Dendritic cell treated with granulocyte-macrophage colony-stimulating factor and Interleukin-4, amounts not matched to agents 40 ng/mL and 50 ng/mL, for 4 days (primary cell): ENCODE measurements at regions not wholly inside any gene's neighbourhood (a gene's known extent, or its start where the extent isn't known, plus 50 kb on each side); places are given as distances from the start of the nearest gene placed in this dataset.
"Not testable (repeated sequence)": the region's sequence is repeated elsewhere in the genome, so short reads cannot be mapped to it uniquely, and the experiment has no call there.

Experiments
- H3K27ac Mint-ChIP-seq: one replicate; pipeline ENCODE4 v1.8.0; 2022; ENCODE audit warnings: mild to moderate bottlenecking, mixed read lengths
- H3K27me3 Mint-ChIP-seq: one replicate; pipeline ENCODE4 v1.8.0; 2022; ENCODE audit warnings: mild to moderate bottlenecking, mixed read lengths
- H3K36me3 Mint-ChIP-seq: one replicate; pipeline ENCODE4 v1.8.0; 2022; ENCODE audit warnings: low read depth, mixed read lengths
- H3K4me1 Mint-ChIP-seq: one replicate; pipeline ENCODE4 v1.8.0; 2022; ENCODE audit warnings: low read depth, mixed read lengths
- H3K4me3 Mint-ChIP-seq: one replicate; pipeline ENCODE4 v1.8.0; 2022; ENCODE audit warnings: mild to moderate bottlenecking, moderate library complexity, mixed read lengths
- H3K9me3 Mint-ChIP-seq: one replicate; pipeline ENCODE4 v1.8.0; 2022; ENCODE audit warnings: mixed read lengths
- intact Hi-C: fragments of 100-400 bp; cut with micrococcal nuclease; formaldehyde crosslinking; loops from one replicate; pipeline ENCODE4 v1.15.0; 2022

DNA sequence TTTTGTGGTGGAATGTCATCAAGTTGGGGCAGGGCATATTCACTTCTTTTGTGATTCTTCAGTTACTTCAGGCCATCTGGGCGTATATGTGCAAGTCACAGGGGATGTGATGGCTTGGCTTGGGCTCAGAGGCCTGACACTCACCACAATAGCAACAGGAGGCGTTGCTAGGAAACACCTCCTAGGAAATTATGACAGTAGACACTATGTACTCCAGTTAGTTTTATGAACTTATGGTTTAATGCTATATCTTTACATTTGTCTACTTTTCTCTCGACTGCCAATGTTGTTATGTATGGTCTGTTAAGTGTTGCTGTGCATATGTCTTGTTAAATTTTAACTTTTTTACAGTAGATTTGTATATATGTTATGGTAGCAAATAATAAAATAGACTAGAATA lies 788.7 kb upstream of the GOT2 start:
- no peak overlapping the region for H3K4me3 Mint-ChIP-seq
- intact Hi-C loops = no loop called here
- H3K9me3 Mint-ChIP-seq = peaks cover 40% of the 10 kb centered on the region
- H3K36me3 Mint-ChIP-seq = no peaks in the 10 kb centered on the region
- H3K27ac Mint-ChIP-seq = no peak overlapping the region
- H3K27me3 Mint-ChIP-seq = no peaks in the 10 kb centered on the region
- no peaks in the 10 kb centered on the region for H3K4me1 Mint-ChIP-seq

DNA sequence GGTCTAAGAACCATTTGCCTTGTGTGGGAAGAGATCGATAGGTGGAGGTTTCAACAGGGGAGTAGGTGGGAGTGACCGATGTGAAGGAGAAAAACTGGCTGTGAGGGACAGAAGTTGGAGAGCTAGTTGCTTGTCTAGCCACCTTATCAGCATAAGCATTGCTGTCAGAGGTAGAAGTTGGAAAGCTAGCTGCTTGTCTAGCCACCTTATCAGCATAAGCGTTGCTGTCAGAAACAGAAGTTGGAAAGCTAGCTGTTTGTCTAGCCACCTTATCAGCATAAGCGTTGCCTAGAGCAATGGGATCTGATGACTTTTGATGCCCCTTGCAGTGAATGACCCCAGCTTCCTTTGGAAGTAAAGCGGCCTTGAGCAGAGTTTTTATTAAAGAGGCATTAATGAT lies 784.6 kb upstream of the GOT2 start:
- H3K27me3 Mint-ChIP-seq, H3K4me3 Mint-ChIP-seq, H3K27ac Mint-ChIP-seq, H3K36me3 Mint-ChIP-seq, H3K4me1 Mint-ChIP-seq, intact Hi-C loops: not testable (repeated sequence)
- H3K9me3 Mint-ChIP-seq = peaks cover 81% of the 10 kb centered on the region

DNA sequence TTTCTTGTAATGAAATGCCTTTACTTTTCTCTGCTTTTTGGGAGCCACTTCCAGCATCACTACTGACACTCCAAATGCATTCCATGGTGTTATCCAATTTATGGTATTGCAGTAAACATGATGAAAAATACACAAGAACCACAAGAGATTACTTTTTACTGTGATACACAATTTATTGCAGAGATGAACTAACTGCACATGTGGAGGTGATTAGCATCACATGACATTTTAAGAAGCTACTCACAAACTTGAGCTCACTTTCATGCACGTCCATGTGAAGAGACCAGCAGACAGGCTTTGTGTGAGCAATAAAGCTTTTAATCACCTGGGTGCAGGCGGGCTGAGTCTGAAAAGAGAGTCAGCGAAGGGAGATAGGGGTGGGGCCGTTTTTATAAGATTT lies 780.5 kb upstream of the GOT2 start:
- H3K4me3 Mint-ChIP-seq = no peak overlapping the region
- intact Hi-C loops = no loop called here
- H3K9me3 Mint-ChIP-seq = peaks cover 55% of the 10 kb centered on the region
- H3K27ac Mint-ChIP-seq = no peak overlapping the region
- H3K27me3 Mint-ChIP-seq = no peaks in the 10 kb centered on the region
- no peaks in the 10 kb centered on the region for H3K4me1 Mint-ChIP-seq
- no peaks in the 10 kb centered on the region for H3K36me3 Mint-ChIP-seq

DNA sequence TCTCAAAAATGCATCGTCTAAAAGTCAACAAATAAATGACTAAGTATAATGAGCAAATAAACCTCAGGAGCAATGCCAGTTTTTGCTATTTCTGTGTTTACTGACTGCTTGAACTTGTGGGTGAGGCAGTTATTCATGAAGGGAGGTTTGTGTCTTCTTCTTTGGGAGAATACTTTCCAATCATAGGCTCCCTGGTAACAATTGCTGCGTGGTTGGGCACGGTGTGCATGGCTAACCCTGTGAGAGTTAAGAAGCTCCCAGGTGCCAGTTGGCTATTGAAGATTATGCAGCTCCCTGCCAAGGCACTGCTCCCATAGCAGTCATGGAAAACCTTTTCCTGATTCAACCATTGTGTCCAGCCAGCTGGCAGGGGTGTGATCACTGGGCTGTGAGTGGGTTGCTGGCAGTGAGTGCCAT lies 775.9 kb upstream of the GOT2 start:
- Mint-ChIP-seq H3K27me3 (no peaks in the 10 kb centered on the region), H3K27ac (no peak overlapping the region), H3K4me1 (no peaks in the 10 kb centered on the region), H3K9me3 (peaks cover 24% of the 10 kb centered on the region), H3K36me3 (no peaks in the 10 kb centered on the region), H3K4me3 (no peak overlapping the region)
- intact Hi-C loops = no loop called here

DNA sequence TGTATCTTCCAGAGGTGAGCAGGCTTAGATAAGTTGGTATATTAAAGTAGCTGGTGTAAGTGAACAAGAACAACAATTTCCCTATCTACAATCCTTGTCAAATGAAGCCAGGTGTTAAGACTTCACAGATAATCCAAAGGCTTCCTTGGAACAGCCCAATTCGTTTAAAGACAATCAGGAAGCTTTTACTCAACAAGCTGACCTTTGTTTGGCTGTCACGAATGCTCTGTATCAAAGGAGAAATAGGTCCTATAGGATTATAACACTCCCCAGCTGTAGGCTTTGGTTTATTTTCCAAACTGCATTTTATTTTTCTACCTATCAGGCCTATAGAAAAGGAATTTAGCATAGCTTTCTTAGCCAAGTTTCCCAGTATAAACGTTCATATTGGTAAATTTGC lies 766.5 kb upstream of the GOT2 start:
- Mint-ChIP-seq H3K27me3 (no peaks in the 10 kb centered on the region), H3K27ac (no peak overlapping the region), H3K9me3 (peaks cover 9% of the 10 kb centered on the region), H3K4me3 (no peak overlapping the region), H3K36me3 (no peaks in the 10 kb centered on the region), H3K4me1 (no peaks in the 10 kb centered on the region)
- intact Hi-C loops = no loop called here

DNA sequence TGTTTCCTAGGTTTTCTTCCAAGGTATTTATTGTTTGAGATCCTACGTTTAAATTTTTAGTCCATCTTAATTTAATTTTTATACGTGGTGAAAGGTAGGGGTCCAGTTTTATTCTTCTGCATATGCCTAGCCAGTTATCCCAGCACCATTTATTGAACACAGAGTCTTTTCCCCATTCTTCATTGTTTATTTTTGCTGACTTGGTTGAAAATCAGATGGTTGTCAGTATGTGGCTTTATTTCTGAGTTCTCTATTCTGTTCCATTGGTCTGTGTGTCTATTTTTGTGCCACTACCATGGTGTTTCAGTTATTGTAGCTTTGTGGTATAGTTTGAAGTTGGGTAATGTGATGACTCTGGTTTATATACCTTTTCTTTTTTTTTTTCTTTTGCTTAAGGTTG lies 753.0 kb upstream of the GOT2 start:
- H3K27ac Mint-ChIP-seq = no peak overlapping the region
- no peaks in the 10 kb centered on the region for H3K27me3 Mint-ChIP-seq
- peaks cover 21% of the 10 kb centered on the region for H3K9me3 Mint-ChIP-seq
- intact Hi-C loops = no loop called here
- no peaks in the 10 kb centered on the region for H3K36me3 Mint-ChIP-seq
- H3K4me3 Mint-ChIP-seq = no peak overlapping the region
- no peaks in the 10 kb centered on the region for H3K4me1 Mint-ChIP-seq

DNA sequence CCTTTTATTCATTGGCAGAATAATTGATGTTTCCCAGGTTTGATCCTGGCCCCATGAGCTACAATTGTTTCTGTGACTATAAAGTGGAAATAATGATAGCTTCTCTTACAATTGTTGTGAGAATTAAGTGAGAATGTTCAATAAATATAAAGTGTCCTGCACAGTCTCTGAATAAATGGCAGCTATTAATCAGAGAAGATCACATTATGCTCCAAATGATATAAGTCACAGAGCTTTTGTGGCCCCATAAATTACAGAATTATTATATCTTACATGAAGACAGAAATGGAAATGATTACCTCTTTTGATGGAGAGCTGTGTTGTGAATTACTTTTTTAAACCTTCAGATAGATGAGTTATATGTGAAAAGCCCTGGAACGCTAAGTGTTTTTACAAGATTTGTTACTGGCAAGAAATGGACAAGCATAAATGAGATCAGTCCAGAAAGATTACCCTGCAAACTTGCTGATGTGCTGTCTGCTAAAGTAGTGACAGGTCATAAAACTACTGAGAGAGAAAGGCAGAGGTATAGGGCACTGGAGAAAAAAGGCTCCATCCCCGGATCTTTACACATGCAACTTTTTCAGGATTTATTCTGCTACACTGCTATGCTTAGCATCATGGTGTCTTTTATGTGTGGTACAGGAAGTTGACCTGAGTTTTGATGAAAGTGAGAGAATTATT lies 750.9 kb upstream of the GOT2 start:
- peaks cover 13% of the 10 kb centered on the region for H3K9me3 Mint-ChIP-seq
- H3K27ac Mint-ChIP-seq = no peak overlapping the region
- H3K4me1 Mint-ChIP-seq = no peaks in the 10 kb centered on the region
- intact Hi-C loops = no loop called here
- no peaks in the 10 kb centered on the region for H3K27me3 Mint-ChIP-seq
- no peak overlapping the region for H3K4me3 Mint-ChIP-seq
- H3K36me3 Mint-ChIP-seq = no peaks in the 10 kb centered on the region

DNA sequence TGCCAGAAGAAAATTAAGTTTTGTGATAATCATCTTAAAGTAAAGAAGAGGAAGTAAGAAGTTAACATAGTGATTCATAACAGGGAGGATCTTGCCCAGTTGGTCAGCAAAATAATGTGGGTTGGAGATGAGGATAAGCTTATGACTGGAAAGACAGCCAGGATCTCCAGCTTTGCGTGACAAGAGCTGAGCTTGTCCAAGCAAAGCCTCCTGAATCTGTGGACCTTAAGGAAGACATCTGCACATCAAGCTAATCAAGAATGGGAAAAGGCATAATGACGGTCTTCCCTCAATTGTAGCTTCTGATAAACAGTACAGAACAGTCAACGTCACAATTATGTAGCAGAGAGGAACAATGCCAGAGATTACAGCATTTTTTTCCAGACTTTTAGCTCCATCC lies 744.7 kb upstream of the GOT2 start:
- Mint-ChIP-seq H3K4me3 (no peak overlapping the region), H3K27ac (no peak overlapping the region), H3K36me3 (no peaks in the 10 kb centered on the region), H3K4me1 (no peaks in the 10 kb centered on the region), H3K27me3 (no peaks in the 10 kb centered on the region), H3K9me3 (no peaks in the 10 kb centered on the region)
- intact Hi-C loops = no loop called here

DNA sequence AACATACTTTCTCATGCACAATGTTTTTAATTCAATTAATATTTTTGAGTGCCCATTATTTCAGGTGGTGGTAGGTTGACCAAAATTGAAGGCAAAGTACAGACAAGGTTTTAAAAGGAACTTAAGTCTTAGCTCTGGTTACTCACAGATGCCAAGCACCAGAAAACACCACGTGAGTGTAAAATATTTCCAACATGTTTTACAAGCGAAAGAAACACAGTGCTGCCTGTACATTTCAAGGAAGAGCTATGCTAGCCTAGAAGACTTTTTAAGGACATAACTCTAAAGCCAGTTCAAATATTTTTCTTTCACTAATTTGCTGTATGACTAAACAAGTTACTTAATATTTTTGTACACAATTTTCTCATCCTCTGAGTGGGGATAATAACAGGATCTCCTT lies 736.4 kb upstream of the GOT2 start:
- Mint-ChIP-seq H3K36me3 (no peaks in the 10 kb centered on the region), H3K4me3 (no peak overlapping the region), H3K4me1 (no peaks in the 10 kb centered on the region), H3K27ac (no peak overlapping the region), H3K27me3 (no peaks in the 10 kb centered on the region), H3K9me3 (peaks cover 13% of the 10 kb centered on the region)
- intact Hi-C loops = no loop called here

DNA sequence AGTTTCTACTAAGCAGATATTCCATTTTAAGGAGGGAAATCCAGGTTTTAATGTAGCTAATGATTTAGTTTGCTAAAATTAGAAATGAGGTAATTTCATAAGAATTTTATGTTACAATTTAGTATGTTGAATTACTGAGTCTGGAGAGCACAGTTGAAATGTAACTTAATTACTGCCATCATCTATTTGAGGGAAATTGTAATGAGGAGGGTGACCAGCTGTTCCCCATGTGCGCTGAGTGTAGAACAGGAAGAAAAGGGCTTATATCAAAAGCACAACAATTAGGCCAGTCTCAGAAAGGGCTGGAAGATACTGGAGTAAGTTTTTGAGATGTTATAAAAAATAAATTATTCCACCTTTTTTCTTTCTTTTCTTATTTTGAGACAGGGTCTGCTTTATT lies 735.1 kb upstream of the GOT2 start:
- Mint-ChIP-seq H3K27me3 (no peaks in the 10 kb centered on the region), H3K27ac (no peak overlapping the region), H3K9me3 (peaks cover 13% of the 10 kb centered on the region), H3K4me3 (no peak overlapping the region), H3K4me1 (no peaks in the 10 kb centered on the region), H3K36me3 (no peaks in the 10 kb centered on the region)
- intact Hi-C loops = no loop called here

DNA sequence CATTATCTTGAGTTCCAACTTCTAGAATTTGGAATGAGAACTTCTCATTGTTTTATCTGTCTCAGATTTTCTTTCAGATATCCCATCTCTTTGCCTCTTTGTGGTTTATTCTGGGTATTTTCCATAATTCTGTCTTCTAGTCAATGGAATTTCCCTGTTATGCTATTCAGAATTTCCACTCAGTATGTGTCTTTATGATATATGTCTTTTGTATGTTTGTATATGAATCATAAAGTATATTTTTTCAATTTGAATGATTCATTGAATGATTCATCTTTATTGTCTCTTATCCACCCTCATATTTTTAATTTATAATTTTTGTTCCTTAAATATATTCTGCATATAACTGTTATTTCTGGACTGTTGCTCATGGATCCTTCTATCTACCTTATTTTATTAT lies 729.7 kb upstream of the GOT2 start:
- Mint-ChIP-seq H3K36me3 (no peaks in the 10 kb centered on the region), H3K4me1 (no peaks in the 10 kb centered on the region), H3K27me3 (no peaks in the 10 kb centered on the region), H3K4me3 (no peak overlapping the region), H3K27ac (no peak overlapping the region), H3K9me3 (peaks cover 13% of the 10 kb centered on the region)
- intact Hi-C loops = no loop called here

DNA sequence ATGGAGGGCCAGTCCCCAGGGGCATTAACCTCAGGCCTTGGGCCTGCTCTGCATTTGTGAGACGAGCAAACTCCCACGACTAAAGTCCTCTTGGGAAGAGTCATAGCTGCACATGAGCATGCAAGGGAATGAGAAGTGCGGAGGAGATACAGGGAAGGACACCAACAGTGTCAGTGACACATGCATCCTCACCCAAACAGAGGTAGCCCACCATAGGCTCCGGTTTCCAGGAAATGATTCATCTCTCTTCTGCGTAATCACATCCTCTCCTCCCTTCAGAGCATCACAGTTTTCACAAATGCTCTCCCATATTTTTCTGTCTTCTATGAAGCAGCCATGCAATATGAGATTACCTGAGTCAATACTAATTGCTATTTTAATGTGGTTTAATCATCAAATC lies 725.7 kb upstream of the GOT2 start:
- Mint-ChIP-seq H3K4me1 (no peaks in the 10 kb centered on the region), H3K9me3 (peaks cover 10% of the 10 kb centered on the region), H3K27me3 (no peaks in the 10 kb centered on the region)

DNA sequence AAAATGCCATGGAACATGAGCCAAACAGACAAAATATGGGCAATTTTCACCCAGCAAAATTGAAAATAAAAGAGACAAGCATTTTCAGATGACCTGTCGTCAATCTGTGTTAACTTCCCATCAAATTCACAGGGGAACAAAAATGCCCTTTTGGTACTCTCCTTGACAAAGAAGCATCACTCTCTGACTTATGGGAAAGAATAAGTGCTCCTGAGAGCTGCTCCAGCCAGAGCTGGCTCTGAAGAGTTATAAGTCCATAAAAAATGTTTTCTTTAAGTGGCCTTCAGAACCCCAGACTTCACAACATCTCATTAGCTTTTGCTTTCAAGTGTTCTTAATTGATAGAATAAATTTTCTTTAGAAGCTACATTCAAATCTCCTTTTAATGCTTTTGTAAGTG lies 721.4 kb upstream of the GOT2 start:
- Mint-ChIP-seq H3K36me3 (no peaks in the 10 kb centered on the region), H3K4me1 (no peaks in the 10 kb centered on the region), H3K27ac (no peak overlapping the region), H3K9me3 (peaks cover 20% of the 10 kb centered on the region), H3K4me3 (no peak overlapping the region), H3K27me3 (no peaks in the 10 kb centered on the region)
- intact Hi-C loops = no loop called here

More for the DNA sequence above, 725.7 kb upstream of the GOT2 start:
- H3K27ac Mint-ChIP-seq = no peak overlapping the region
- intact Hi-C loops = no loop called here
- no peak overlapping the region for H3K4me3 Mint-ChIP-seq
- no peaks in the 10 kb centered on the region for H3K36me3 Mint-ChIP-seq

DNA sequence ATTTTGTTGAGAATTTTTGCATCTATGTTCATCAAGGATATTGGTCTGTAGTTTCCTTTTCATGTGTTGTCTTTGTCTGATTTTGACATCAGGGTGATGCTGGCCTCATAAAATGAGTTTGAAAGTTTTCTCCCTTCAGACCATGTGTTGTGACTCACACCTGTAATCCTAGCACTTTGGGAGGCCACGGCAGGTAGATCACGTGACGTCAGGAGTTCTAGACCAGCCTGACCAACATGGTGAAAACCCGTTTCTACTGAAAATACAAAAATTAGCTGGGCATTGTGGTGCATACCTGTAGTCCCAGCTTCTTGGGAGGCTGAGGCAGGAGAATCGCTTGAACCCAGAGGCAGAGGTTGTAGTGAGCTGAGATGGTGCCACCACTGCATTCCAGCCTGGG lies 716.4 kb upstream of the GOT2 start:
- H3K27me3 Mint-ChIP-seq, H3K4me1 Mint-ChIP-seq: not testable (repeated sequence)
- H3K9me3 Mint-ChIP-seq = peaks cover 15% of the 10 kb centered on the region

DNA sequence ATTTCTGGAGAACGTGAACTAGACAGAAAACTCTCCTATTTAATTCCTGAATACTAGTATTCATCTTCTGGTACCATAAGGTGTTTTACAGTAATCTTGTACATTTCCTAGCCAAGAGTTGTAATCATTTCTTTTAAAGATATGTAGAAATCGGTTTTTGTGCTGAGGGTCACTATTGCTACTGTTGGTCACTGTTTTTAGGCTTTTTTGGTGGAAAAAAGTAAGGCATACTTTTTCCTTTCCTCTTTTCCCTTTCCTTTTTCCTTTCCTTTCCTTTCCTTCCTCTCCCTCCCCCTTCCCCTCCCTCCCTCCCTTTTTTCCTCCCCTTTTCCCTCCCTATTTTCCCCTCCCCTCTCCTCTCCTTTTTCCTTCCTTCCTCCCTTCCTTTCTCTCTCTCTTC lies 706.4 kb upstream of the GOT2 start:
- intact Hi-C loops = no loop called here
- Mint-ChIP-seq H3K9me3 (no peaks in the 10 kb centered on the region), H3K4me1 (no peaks in the 10 kb centered on the region), H3K27me3 (no peaks in the 10 kb centered on the region), H3K36me3 (no peaks in the 10 kb centered on the region), H3K4me3 (no peak overlapping the region), H3K27ac (no peak overlapping the region)

More for the DNA sequence above, 716.4 kb upstream of the GOT2 start:
- H3K27ac Mint-ChIP-seq, intact Hi-C loops, H3K4me3 Mint-ChIP-seq, H3K36me3 Mint-ChIP-seq: not testable (repeated sequence)
